UCSD-AML1 (cell line): ENCODE measurements at regions not wholly inside any gene's neighbourhood (a gene's known extent, or its start where the extent isn't known, plus 50 kb on each side); places are given as distances from the start of the nearest gene placed in this dataset.
"Not testable (repeated sequence)": the region's sequence is repeated elsewhere in the genome, so short reads cannot be mapped to it uniquely, and the experiment has no call there.

Source experiments
- DNase-seq: peaks from one replicate; lab custom pipeline; 2025; ENCODE audit not compliant: unreplicated experiment; lab: John Stamatoyannopoulos, UW

DNA sequence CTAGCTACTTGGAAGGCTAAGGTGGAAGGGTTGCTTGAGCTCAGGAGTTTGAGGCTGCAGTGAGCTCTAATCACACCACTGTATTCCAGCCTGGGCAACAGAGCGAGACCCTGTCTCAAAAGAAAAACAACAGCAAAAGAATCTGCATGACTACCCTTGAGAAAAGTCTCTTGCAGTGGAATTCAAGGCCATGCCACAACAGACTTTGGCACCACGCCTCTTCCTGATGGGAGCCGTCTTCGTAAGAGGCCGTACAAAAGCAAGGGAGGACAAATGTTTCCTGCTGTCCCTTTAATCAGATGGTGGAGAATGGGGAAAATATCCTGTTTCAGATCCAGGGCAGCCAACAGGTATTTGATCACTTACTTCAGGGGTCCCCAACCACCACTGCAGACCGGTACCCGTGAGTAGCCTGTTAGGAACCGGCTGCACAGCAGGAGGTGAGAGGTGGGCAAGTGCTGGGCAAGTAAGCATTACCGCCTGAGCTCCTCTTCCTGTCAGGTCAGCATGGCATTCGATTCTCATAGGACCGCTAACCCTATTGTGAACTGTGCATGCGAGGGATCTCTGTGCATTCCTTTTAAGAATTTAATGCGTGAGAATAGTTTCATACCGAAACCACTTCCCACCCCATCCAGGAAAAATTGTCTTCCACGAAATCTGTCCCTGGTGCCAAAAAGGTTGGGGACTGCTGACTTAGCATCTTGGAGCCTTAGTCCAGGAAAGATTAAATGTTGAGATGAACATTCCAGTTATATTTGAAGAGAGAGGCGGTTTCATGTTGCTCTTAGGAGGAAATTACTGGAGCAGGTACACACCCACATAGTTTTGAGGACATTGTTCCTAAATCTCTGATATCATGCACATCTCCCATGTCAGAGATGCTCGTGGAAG is 94.4 kb upstream of the XPO1 start:
- DNase-seq: no peak

DNA sequence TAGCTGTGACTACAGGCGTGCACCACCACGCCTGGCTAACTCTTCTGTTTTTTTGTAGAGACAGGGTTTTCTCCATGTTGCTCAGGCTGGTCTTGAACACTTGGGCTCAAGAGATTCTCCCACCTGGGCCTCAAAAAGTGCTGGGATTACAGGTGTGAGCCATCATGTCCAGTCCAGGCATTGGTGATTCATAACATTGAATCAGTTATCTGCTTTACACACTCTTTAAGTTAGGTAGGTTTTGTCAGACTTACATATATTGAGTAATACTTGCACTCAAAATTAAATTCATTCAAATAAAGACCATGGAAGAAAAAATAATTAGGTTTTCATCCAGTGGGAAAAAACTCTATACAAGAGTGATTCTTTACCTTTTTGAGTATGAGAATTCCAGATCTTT is 93.2 kb upstream of the XPO1 start:
- no peak for DNase-seq

DNA sequence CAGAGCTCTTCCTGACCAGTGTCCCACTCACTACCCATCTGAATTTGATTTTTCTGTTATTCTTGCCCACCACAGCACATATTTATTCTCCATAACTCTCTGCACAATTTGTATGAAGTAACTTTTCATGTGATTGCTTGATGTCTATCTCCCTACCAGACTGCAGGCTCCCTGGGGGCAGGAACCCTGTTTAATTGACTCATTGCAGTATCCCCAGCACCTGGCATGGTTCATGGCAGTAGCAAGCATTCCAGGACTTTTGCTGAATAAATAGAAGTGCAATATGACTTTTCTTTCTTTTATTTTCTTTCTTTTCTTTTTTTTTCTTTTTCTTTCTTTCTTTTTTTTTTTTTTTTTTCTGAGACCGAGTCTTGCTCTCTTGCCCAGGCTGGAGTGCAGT is 88.7 kb upstream of the XPO1 start:
- DNase-seq: no peak

DNA sequence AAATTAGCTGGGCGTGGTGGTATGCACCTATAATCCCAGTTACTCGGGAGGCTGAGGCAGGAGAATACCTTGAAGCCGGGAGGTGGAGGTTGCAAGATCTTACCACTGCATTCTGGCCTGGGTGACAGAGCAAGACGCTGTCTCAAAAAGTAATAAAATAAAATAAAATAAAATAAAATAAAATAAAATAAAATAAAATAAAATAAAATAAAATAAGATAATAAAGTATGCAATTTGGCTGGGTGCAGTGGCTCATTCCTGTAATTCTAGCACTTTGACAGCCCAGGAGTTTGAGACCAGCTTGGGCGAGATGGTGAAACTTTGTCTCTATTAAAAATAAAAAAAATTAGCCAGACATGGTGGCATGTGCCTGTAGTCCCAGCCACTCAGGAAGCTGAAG is 85.6 kb upstream of the XPO1 start:
- no peak for DNase-seq

DNA sequence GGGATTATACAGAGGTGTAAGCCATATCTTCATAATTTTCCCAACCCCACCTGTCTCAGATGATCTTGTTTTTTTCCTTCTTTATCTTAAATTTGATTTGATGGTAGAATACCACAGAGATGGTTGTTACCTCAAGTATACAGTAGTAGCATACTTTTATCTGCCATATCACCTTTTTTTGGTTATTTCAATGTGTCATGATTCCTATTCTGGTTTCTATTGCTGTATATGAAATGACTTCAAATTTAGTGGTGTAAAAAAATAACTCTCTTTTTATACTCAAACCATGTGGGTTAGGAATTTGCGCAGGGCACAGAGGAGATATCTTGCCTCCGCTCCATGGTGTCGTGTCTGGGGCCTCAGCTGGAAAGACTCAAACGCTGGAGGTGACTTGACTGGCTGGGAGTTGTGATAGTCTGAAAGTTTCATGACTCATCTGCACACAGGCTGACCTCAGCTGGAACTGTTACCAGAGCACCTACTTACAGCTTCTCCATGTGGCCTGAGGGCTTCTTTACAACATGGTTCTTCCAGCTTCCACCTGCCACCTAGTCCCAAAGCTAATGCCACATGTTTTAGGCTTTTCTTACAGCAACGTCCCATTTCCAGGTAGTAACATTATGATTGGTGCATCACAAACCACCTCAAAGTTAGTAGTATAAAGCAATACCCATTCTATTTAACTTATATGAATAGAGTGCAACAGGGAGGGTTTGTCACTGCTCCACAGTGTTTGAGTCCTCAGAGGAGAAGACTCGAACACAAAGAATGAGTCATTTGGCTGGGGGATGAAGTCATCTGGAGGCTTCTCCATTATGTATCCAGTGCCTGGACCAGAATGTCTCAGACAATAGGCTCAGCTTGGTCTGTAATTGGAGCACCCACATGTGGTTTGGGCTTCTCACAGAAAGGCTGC is 82.3 kb upstream of the XPO1 start:
- DNase-seq: no peak

DNA sequence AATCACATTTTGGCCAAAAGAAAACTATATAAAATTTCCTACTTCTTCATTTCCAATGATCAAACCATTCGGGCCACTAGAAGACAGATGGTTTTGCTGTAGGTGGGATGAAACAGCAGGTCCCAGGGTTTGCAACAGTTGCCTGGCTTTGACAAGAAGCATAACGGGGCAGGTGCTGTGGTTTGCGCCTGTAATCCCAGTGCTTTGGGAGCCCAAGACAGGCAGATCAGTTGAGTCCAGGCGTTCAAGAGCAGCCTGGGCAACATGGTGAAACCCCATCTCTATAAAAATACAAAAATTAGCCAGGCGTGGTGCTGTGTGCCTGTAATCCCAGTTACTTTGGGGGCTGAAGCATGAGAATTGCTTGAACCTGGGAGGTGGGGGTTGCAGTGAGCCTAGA is 81.4 kb upstream of the XPO1 start:
- DNase-seq: no peak

DNA sequence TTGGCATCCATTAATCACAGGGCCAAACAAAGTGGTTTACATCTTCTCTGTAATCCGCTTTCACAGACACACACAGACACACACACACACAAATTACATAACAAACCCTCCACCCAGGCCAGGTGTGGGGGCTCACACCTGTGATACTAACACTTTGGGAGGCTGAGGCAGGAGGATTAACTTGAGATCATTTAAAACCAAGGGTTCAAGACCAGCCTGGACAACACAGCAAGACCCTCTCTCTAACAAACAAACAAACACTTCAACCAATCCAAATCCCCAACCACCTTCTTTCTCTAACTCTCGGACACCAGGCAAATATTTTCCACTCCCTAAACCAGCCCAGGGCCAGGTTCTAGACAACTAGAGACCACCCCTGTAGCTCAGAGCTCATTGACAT is 79.5 kb upstream of the XPO1 start:
- no peak for DNase-seq

DNA sequence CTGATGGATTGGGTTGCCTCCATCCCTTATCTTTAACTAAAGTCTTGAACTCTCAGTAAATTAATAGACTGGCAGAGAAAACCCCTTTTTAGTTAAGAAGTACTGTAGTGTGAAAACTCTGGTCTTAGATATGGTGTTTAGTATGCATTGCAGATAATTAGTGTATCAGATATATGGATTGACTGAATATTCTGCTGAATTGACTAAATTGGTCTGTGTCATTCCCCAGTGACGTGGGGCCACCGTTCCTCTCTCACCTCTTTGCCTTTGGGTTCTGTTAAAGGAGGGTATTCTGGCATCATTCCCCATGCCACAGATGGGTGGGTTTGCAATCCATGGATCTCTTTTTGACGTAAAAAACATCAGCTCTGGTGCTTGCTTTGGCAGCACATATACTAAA is 67.1 kb upstream of the XPO1 start:
- DNase-seq: no peak

DNA sequence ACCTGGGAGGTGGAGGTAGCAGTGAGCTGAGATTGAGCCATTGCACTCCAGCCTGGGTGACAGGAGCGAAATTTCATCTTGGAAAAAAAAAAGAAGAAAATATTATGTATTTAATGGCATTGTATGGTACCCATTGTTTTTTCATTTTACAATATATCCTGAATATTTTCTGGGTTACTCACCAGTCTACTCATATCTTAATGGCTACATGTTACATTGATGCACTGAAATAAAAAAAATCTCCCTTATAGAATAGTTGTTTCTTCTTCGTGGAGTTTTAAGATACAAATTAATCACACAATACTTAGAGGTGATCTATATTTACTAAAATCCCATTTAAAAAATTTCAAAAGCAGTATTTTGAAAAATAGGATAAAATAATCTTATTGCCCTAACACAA is 66.3 kb upstream of the XPO1 start:
- no peak for DNase-seq

DNA sequence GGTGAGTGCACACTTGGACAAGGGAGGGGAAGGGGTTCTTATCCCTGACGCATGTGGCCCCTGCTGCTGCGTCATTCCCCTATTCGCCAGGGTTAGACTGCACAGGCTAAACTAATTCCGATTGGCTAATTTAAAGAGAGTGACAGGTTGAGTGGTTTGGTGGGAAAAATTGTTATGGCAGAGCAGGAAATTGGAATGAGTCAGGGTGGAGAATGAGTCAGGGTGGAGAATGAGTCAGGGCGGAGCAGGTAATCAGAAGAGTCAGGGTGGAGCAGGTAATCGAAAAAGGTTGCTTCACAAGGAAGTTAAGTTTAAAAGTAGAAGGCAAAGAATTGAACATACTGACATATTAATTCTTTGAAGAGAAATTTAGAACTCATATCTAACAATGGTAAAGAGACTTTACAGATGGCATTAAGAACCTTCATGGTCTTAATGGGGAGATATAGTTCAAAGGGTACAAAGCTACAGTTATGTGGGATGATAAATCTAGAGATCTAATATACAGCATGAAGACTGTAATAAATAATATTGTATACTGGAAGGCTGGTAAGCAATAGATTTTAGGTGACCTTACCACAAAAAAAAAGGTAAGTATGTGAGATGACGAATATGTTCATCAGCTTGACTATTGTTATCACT is 60.5 kb upstream of the XPO1 start:
- not testable (repeated sequence) for DNase-seq

DNA sequence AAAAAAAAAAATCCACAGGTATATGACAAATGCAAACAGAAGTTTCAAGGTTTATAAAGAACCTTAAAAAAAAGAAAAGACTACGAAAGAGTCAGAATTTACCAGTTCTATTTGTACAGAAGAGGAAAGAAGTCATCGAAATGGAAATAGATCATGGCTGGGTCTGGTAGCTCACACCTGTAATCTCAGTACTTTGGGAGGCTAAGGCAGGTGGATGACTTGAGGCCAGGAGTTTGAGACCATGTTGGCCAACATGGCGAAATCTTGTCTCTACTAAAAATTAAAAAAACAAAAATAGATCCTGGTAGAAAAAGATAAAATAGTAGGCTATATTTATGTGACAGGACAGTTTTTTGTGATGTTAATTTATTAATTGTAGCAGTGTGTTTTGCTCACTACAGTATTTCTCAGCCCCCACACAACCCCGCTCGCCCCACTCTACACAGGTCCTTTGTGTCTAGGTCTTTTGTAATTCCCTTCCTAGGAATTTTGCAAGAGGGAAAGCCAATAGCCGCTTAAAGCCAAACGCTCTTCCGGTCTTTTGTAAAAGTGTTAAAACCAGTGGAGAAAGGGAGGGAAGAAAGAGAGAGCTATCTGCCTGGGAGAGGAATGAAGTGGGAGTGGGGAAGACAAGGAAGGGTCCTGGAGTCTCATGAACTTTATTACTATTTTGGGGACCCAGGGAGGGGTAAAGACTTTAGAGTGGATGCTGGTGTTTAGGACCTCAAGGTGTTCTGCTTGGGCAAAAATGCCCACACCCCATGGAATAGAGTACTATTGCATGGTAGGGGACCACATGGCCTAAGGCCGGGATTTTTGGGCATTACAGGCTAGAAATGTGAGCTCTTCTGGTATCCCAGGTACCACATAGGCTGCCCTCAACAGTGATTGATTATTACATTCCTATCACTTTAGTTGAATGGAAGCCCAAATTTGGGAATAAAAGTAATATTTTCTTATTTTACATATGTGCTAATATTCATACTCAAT is 59.4 kb upstream of the XPO1 start:
- DNase-seq: no peak

DNA sequence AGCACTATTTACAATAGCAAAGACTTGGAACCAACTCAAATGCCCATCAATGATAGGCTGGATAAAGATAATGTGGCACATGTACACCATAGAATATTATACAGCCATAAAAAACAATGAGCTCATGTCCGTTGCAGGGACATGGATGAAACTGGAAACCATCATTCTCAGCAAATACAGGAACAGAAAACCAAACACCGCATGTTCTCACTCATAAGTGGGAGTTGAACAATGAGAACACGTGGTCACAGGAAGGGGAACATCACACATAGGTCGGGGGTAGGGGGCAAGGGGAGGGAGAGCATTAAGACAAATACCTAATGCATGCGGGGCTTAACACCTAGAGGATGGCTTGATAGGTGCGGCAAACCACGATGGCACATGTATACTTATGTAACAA is 56.0 kb upstream of the XPO1 start:
- not testable (repeated sequence) for DNase-seq

DNA sequence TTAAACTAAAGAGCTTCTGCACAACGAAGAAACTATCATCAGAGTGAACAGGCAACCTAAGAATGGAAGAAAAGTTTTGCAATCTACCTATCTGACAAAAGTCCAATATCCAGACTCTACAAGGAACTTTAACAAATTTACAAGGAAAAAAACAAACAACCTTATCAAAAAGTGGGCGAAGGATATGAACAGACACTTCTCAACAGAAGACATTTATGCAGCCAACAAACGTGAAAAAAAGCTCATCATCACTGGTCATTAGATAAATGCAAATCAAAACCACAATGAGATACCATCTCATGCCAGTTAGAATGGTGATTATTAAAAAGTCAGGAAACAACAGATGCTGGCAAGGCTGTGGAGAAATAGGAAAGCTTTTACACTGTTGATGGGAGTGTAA is 55.5 kb upstream of the XPO1 start:
- DNase-seq: not testable (repeated sequence)

DNA sequence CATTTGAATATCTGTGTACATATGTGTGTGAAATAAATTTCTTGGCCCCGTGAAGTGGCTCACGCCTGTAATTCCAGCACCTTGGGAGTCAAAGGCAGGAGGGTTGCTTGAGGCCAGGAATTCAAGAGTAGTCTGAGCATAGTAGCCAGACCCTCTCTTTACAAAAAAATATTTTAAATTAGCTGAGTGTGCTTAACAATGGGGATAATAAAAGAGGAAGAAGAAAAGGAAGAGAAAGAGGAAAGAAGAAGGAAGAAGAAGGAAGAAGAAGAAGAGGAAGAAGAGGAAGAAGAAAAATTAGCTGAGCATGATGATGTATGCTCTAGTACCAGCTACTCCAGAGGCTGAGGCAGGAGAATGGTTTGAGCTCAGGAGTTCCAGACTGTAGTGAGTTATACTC is 52.1 kb upstream of the XPO1 start:
- no peak for DNase-seq

DNA sequence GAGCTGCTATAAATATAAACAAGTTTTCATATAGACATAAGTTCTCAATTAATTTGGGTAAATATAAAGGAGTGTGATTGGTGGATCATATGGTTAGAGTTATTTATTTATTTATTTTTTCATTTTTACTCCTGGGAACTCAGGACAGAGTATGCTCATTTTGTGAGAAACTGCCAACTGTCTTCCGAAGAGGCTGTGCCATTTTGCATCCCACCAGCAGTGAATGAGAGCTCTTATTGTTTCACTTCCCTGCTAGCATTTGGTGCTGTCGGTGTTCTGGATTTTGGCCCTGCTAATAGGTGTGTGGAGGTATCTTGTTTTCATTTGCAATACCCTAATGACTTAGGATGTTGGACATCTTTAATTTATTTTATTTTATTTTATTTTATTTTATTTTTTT is 50.4 kb upstream of the XPO1 start:
- DNase-seq: no peak
